GM12891 (cell line): ENCODE measurements at regions not wholly inside any gene's neighbourhood (a gene's known extent, or its start where the extent isn't known, plus 50 kb on each side); places are given as distances from the start of the nearest gene placed in this dataset.

Source experiments
- POLR2A ChIP-seq: IDR thresholded peaks from 2 replicates; pipeline ENCODE4 v1.6.1; 2011; ENCODE audit warnings: low read depth, low read length, control low read depth
- POLR2AphosphoS5 ChIP-seq: IDR thresholded peaks from 2 replicates; pipeline ENCODE4 v1.6.1; 2011; ENCODE audit warnings: low read depth, low read length, control low read depth
- POU2F2 ChIP-seq: IDR thresholded peaks from 2 replicates; pipeline ENCODE4 v1.6.1; 2011; ENCODE audit warnings: low read depth, mild to moderate bottlenecking, control low read depth, low read length, moderate library complexity
- SPI1 ChIP-seq: IDR thresholded peaks from 2 replicates; pipeline ENCODE4 v1.6.1; 2011; ENCODE audit warnings: low read depth, low read length, control low read depth
- TAF1 ChIP-seq: IDR thresholded peaks from 2 replicates; pipeline ENCODE4 v1.6.1; 2011; ENCODE audit warnings: low read depth, low read length, control low read depth

GRCh38 chr1:221468546-221468945 lies 273.3 kb downstream of the DUSP10 start:
- TF ChIP-seq POLR2A (no peak), TAF1 (no peak), POLR2AphosphoS5 (no peak), SPI1 (no peak), POU2F2 (no peak)
